HG02973 (cell line): ENCODE measurements at regions not wholly inside any gene's neighbourhood (a gene's known extent, or its start where the extent isn't known, plus 50 kb on each side); places are given as distances from the start of the nearest gene placed in this dataset.

Source experiments
- ATAC-seq: cut with Tn5 transposase; IDR thresholded peaks from one replicate; pipeline ENCODE4 v1.9.1; 2021; ENCODE audit warnings: moderate library complexity; ENCODE audit not compliant: unreplicated experiment

- ATAC-seq, result no peak
These were observed 126.7 kb downstream of the DDX1 start for GRCh38 chr2:15718103-15718943.

GRCh38 chr2:15718944-15719323 lies 127.3 kb downstream of the DDX1 start:
- ATAC-seq, result no peak

GRCh38 chr2:15719566-15720313 lies 128.1 kb downstream of the DDX1 start:
- ATAC-seq, result no peak

- ATAC-seq, result no peak
These were observed 129.1 kb downstream of the DDX1 start for GRCh38 chr2:15720561-15721307.

GRCh38 chr2:15721411-15722067 lies 129.9 kb downstream of the DDX1 start:
- ATAC-seq, result no peak

- no peak for ATAC-seq
These were observed 131.3 kb downstream of the DDX1 start for GRCh38 chr2:15722980-15723379.

- ATAC-seq, result no peak
These were observed 132.6 kb downstream of the DDX1 start for GRCh38 chr2:15724235-15724634.

- no peak for ATAC-seq
These were observed 133.6 kb downstream of the DDX1 start for GRCh38 chr2:15725101-15725781.

GRCh38 chr2:15725782-15726112 lies 134.1 kb downstream of the DDX1 start:
- no peak for ATAC-seq

GRCh38 chr2:15726321-15727057 lies 134.8 kb downstream of the DDX1 start:
- ATAC-seq, result no peak

GRCh38 chr2:15727396-15728244 lies 136.0 kb downstream of the DDX1 start:
- ATAC-seq, result no peak

GRCh38 chr2:15728245-15728938 lies 136.7 kb downstream of the DDX1 start:
- no peak for ATAC-seq

GRCh38 chr2:15729001-15729400 lies 137.3 kb downstream of the DDX1 start:
- ATAC-seq, result no peak

GRCh38 chr2:15729709-15730544 lies 138.3 kb downstream of the DDX1 start:
- ATAC-seq, result peak; percentile 4

GRCh38 chr2:15730545-15731212 lies 139.0 kb downstream of the DDX1 start:
- ATAC-seq, result peak; percentile 41

- no peak for ATAC-seq
These were observed 139.7 kb downstream of the DDX1 start for GRCh38 chr2:15731213-15731888.
